ENCODE measurements at regions not wholly inside any gene's neighbourhood (a gene's known extent, or its start where the extent isn't known, plus 50 kb on each side); places are given as distances from the start of the nearest gene placed in this dataset.

DNA sequence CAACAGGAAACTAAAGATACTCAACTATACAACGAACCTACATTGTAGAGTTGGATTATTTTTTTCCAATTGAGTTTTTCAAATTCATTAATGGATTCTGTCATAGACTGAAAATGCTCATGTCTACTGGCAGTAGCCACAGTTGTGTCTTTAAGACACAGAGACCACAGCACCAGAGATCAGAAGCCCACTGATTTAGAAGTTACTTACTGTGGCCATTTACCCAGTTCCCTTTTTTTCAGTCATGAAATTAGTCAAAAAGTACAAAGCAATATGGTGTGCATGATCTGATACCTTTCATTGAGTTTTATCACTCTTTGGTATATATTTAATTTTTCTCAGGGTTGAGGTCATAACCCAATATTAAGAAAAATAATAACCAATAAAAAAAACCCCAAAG lies 1640.2 kb upstream of the WWC1 start:
- TF ChIP-seq EP300 (IDR thresholded peaks at IDR 0.05; ENCODE audit: low read depth) (no peak), POLR2A (IDR thresholded peaks at IDR 0.05) (no peak), POLR2AphosphoS5 (IDR thresholded peaks at IDR 0.05) (no peak)
- TF ChIP-seq, protein P1, sequence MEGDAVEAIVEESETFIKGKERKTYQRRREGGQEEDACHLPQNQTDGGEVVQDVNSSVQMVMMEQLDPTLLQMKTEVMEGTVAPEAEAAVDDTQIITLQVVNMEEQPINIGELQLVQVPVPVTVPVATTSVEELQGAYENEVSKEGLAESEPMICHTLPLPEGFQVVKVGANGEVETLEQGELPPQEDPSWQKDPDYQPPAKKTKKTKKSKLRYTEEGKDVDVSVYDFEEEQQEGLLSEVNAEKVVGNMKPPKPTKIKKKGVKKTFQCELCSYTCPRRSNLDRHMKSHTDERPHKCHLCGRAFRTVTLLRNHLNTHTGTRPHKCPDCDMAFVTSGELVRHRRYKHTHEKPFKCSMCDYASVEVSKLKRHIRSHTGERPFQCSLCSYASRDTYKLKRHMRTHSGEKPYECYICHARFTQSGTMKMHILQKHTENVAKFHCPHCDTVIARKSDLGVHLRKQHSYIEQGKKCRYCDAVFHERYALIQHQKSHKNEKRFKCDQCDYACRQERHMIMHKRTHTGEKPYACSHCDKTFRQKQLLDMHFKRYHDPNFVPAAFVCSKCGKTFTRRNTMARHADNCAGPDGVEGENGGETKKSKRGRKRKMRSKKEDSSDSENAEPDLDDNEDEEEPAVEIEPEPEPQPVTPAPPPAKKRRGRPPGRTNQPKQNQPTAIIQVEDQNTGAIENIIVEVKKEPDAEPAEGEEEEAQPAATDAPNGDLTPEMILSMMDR (IDR thresholded peaks at IDR 0.05) = no peak
- WGBS, 2 donors (ENCODE audit: low coverage in 1 of 2) = 60 to 82% methylated on average over 1 of the region's 1 CpG
- DNase-seq = no peak
- no peaks in the 10 kb centered on the region for H3K36me3 ChIP-seq
- H3K27me3 ChIP-seq = no peaks in the 10 kb centered on the region
- H3K4me1 ChIP-seq = no peaks in the 10 kb centered on the region
- no peak overlapping the region for H3K27ac ChIP-seq
- peaks cover 0 to 15% of the 10 kb centered on the region in 2 donors for H3K9me3 ChIP-seq
- intact Hi-C loops (cut with DNase I; ENCODE audit: low total_unique reads) = no loop called here
- H3K4me3 ChIP-seq = no peak overlapping the region
- in situ Hi-C loops (cut with MboI; ENCODE audit: low pct_ligation_motif_present in 1 of 4, low pct_unique_long_range_greater_than_20kb in 1 of 4, low sequenced_read_pairs in 3 of 4) = no loop called here

DNA sequence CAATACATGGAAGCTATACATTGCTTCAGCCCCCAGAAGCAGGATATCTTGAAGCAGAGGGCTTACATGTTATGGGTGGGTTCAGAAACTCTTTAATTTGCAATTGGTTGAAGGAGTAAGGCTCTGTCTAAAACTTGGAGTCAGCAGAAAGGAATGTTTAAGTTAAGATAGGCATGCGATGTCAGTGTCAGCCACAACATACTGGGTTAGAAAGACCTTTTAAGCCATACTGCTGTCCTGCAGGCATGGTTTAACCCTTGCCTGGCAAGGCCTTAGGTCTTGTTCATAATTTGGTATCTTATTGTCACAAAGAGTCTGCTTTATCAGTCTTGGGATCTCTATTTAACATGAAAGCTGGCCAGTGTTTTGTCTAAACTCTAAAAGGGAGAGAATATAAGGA lies 1619.6 kb upstream of the WWC1 start:
- Histone ChIP-seq H3K4me1 (no peaks in the 10 kb centered on the region), H3K9me3 (peaks cover 0 to 3% of the 10 kb centered on the region in 2 donors), H3K36me3 (no peaks in the 10 kb centered on the region), H3K4me3 (no peak overlapping the region), H3K27me3 (no peaks in the 10 kb centered on the region), H3K27ac (no peak overlapping the region)
- no peak for DNase-seq
- 60 to 67% methylated on average over 1 of the region's 1 CpG for WGBS, 2 donors (ENCODE audit: low coverage in 1 of 2)
- in situ Hi-C loops (cut with MboI; ENCODE audit: low pct_ligation_motif_present in 1 of 4, low pct_unique_long_range_greater_than_20kb in 1 of 4, low sequenced_read_pairs in 3 of 4) = no loop called here
- intact Hi-C loops (cut with DNase I; ENCODE audit: low total_unique reads) = no loop called here
- TF ChIP-seq EP300 (IDR thresholded peaks at IDR 0.05; ENCODE audit: low read depth) (no peak), POLR2AphosphoS5 (IDR thresholded peaks at IDR 0.05) (no peak), POLR2A (IDR thresholded peaks at IDR 0.05) (no peak)
- TF ChIP-seq, protein P1 (IDR thresholded peaks at IDR 0.05) = no peak

DNA sequence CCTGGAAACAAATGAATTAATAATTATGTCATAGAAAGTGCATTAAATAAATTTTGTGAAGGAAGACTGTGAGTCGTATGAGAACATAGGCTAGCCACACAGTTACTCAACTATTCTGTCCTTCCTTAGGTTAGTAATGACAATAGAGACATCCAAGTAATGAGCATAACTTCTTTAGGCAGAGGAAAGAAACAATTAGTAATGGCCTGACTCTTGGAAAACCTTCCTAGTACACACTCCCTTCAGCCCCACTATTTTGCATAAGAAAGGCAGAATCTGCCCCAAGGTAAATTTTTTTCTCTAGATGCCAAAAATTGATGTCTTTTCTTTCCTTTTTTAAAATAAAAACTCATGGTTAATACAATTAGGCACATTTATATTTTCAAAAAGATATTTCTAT lies 1619.0 kb upstream of the WWC1 start:
- TF ChIP-seq, protein P1 (IDR thresholded peaks at IDR 0.05) = no peak
- no peak for TF ChIP-seq EP300 (IDR thresholded peaks at IDR 0.05; ENCODE audit: low read depth)
- TF ChIP-seq POLR2AphosphoS5 (IDR thresholded peaks at IDR 0.05) = no peak
- TF ChIP-seq POLR2A (IDR thresholded peaks at IDR 0.05) = no peak
- WGBS, 2 donors (ENCODE audit: low coverage in 1 of 2) = 83 to 88% methylated on average over 1 of the region's 1 CpG
- Histone ChIP-seq H3K27ac (no peak overlapping the region), H3K9me3 (peaks cover 0 to 3% of the 10 kb centered on the region in 2 donors), H3K4me3 (no peak overlapping the region), H3K4me1 (no peaks in the 10 kb centered on the region), H3K36me3 (no peaks in the 10 kb centered on the region), H3K27me3 (no peaks in the 10 kb centered on the region)
- intact Hi-C loops (cut with DNase I; ENCODE audit: low total_unique reads) (no loop called here), in situ Hi-C loops (cut with MboI; ENCODE audit: low pct_ligation_motif_present in 1 of 4, low pct_unique_long_range_greater_than_20kb in 1 of 4, low sequenced_read_pairs in 3 of 4) (no loop called here)
- no peak for DNase-seq

DNA sequence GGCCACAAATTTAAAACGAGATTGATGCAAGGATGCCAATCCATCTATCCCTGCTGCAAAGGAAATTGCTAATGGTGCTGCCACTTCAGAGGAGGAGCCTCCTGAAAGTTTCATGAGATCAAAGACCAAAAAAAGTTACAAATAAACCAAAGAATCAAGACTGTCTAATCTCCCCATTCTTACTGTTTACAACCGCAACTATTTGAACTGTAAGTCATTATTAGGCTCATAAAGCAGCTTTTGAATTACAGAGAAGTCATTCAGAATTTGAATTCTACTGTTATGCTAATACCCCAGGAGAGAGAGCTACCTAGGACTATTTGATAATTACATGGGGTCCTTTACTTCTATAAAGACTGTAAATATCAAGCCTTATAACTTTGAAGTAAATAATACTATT lies 1613.6 kb upstream of the WWC1 start:
- no peak overlapping the region for H3K27ac ChIP-seq
- H3K4me1 ChIP-seq = no peaks in the 10 kb centered on the region
- in situ Hi-C loops (cut with MboI; ENCODE audit: low pct_ligation_motif_present in 1 of 4, low pct_unique_long_range_greater_than_20kb in 1 of 4, low sequenced_read_pairs in 3 of 4) (no loop called here), intact Hi-C loops (cut with DNase I; ENCODE audit: low total_unique reads) (no loop called here)
- H3K4me3 ChIP-seq = no peak overlapping the region
- no peak for DNase-seq
- TF ChIP-seq, protein P1 (IDR thresholded peaks at IDR 0.05) = no peak
- TF ChIP-seq POLR2A (IDR thresholded peaks at IDR 0.05) (no peak), EP300 (IDR thresholded peaks at IDR 0.05; ENCODE audit: low read depth) (no peak), POLR2AphosphoS5 (IDR thresholded peaks at IDR 0.05) (no peak)
- peaks cover 0 to 3% of the 10 kb centered on the region in 2 donors for H3K9me3 ChIP-seq
- 27 to 33% methylated on average over 2 of the region's 2 CpGs for WGBS, 2 donors (ENCODE audit: low coverage in 1 of 2)
- H3K36me3 ChIP-seq = no peaks in the 10 kb centered on the region
- H3K27me3 ChIP-seq = no peaks in the 10 kb centered on the region

All from transverse colon (tissue), 4 donors.